HG03378 (cell line): ENCODE measurements at regions not wholly inside any gene's neighbourhood (a gene's known extent, or its start where the extent isn't known, plus 50 kb on each side); places are given as distances from the start of the nearest gene placed in this dataset.
"Not testable (repeated sequence)": the region's sequence is repeated elsewhere in the genome, so short reads cannot be mapped to it uniquely, and the experiment has no call there.

Source experiments
- ATAC-seq: cut with Tn5 transposase; IDR thresholded peaks from one replicate; pipeline ENCODE4 v1.9.1; 2021; ENCODE audit warnings: mild to moderate bottlenecking, moderate library complexity; ENCODE audit not compliant: unreplicated experiment

DNA sequence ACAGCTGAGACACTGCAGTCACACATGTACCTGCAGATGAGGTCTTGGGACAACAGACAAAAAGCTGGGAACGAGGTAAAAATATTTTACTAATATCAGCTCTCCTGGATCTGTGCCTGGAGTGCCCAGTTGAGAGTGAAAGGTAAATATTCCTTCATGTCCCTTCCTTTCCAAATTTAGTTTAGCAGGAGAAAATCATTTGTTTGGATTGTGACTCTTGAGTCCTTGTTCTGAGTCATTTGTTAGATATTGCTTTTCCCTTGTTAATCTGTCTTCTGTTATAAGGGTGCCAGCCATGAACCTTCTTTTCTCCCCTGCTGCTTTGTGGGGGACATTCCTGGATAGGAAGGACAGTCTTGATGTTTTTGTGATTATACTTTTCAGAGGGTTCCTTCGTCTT lies 329.2 kb downstream of the DSC3 start:
- ATAC-seq = no peak

DNA sequence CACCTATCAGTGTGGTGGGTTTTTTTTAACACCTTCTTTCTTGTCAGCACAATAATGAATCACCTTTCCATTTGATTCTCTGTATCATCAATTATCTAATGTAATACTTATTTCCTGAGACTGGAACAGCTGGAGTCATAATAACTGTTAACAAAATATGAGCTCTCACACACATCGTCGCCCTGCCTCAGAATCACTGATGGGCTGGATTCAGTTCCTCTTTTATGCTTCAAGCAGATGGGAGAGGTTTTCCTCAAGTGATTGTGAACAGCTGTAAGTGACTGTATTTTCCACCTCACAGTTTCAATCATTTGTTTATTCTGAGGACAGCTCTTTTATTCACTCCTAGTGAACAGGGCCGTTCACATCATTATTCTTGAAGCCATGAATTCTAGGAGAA lies 330.2 kb downstream of the DSC3 start:
- no peak for ATAC-seq

DNA sequence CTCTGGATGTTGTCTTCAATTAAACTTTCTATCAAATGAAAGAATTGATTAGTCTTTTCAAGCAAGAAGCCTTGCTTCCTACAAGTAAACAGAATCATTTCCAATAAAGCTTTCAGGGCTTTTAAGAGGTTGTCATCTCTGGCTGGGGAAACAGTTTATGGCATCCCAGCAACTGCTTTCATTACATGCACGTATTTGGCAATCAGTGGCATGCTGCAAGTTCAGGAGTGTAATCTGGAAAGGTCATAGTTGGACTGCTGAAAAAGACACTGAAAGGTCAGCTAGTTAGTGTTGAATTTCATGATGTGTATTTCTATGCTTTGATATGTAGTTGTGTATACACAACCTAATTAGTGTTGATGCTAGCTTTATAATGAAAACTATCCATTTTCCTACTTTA lies 332.9 kb downstream of the DSC3 start:
- no peak for ATAC-seq

DNA sequence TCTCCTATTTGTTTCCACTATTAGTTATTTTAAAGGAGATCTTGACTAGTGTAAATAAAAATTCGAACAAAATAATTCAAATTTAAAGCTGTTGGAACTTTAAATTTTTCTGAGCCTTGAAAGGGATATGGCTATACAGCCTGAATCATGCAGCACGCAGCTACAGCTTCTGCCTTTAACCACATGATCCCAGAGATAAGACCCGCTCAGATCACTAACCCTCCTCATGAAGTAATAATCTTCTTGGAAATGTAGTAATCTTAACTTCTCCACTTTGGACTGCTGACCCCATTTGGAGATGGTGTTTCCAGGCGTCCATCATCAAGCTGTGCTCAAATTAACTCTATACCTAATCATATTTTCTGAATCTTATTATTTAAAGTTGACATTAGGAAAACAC lies 336.6 kb downstream of the DSC3 start:
- no peak for ATAC-seq

DNA sequence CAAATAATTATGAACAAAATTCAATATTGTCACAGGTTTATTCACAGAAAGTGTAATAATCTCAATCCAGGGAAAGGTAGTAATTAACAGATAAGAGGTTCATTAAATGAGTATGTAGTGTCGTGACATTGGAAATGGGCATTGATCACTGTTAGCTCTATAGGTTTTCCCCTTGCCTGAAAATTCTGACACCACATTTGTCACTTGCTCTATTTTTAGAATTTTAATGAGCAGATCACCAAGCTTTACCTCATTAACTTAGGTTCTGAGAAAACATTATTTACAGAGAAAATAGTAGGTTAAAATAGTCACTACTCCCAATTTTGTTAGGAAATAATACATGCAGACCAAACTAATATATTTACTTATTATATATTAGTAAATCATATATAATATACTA lies 344.0 kb downstream of the DSC3 start:
- ATAC-seq = no peak

DNA sequence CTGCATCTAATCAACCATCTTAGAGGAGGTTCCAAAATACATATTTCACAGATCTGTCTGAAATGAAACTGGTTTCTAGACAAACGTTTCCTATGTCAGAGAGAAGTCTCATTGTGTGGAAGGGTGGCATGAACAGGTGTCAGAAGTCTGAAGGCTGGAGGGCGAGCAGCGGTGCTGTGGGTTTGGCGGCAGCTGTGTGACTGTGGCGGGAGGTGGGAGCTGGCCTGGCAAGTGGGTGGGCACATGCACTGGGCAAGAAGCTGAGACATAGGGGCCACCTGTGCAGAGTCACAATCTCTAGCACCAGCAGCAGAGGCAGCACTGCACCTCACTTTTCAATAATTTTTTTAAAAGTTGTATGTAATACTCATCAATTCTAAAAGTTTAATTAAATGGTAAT lies 346.3 kb downstream of the DSC3 start:
- ATAC-seq = no peak

DNA sequence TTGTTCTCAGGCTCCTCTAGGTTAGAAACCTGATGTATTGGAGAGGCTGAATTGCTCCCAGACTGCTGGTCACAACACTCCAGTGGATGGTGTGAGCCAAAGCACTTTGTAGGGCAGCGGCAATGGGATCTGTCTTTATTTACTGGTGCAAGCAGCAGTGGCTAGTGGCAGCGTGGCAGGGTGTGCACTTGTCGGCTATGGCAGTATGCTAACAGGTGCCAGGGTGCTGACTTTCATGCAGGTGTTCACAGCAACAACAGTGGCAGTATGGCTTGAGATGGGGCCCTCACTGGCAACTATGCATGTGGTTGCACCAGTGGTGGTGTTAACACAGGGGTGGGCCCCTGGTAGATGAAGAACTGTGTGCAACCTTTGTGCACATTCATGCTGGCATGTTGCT lies 347.8 kb downstream of the DSC3 start:
- no peak for ATAC-seq

DNA sequence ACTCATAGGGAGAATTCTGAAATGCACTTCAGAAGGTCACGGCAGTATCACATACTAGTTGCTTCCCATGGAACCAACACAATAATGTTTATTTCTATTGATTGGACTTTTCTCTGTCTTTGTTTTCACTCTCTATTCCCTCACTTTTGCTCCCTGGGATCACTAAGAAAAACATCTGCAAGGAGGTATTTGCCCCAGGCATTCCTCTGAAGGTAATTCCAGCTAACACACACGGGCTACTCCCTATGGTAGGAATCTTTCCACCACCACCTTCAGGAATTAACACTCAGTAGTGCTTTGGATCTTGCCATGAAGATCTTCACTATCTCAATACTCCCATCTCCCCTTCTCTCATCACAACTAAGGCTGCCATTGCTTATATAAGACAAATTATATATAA lies 353.3 kb downstream of the DSC3 start:
- no peak for ATAC-seq

DNA sequence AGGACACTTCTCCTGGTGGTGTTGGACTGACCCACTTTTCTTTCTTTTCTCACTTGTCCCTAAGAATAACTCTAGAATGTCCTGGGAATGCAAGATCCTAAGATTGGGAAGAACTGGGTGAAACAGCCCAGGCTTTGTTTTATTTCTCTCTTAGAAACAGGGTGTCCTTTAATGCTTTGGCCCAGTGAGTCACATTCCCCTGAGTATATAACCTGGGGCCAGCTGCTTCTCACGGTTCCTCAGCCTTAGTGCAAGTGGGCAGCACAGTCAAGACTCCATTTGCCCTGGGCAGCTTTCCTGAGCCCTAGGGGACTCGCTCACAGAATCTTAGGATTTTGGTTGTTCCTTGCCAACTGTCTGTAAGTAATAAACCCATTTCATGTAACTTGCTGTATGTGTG lies 355.0 kb downstream of the DSC3 start:
- ATAC-seq = no peak

DNA sequence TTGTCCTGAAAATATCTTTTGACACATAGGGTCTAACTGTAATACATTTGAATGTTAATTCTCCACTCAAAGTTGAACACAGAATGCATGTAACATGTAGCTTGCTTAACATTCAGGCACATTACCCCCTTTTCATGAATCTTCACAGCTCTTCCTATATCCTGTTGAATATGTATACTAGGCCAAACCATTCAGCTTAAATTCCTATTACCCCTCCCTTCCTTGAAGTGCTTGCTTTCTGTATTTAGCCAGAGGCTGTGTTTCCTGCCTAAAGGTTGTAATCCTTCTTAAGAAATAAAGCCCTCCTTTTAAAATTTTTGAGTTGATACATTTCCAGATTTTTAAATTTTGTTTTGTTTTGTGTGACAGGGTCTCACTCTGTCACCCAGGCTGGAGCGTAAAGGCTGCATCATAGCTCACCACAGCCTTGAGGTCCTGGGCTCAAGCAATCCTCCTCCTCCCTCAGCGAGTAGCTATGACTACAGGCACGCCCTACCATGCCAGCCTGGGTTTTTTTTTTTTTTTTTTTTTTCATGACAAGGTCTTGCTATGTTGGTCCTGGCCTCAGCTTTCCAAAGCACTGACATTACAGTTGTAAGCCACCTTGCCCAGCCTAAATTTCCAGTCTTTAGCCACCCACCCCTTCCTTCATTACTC lies 357.6 kb downstream of the DSC3 start:
- ATAC-seq = no peak

DNA sequence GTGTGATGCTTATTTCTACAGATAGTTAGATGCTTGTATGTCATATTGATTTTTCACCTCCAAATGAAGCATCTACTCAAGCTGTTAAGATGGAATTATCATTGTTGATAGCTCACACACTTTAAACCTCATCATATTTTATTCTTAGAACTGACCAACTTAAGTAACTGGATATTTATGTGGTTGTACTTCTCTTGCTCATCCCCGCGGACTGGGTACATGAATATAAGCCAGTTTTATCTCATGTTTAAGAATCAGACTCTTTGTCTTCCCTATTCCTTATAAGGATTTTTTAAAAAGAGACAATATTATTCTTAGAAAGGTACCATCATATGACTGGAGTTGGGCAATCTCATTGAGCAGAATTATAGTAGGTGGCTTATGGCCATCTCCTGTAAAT lies 358.7 kb downstream of the DSC3 start:
- no peak for ATAC-seq

DNA sequence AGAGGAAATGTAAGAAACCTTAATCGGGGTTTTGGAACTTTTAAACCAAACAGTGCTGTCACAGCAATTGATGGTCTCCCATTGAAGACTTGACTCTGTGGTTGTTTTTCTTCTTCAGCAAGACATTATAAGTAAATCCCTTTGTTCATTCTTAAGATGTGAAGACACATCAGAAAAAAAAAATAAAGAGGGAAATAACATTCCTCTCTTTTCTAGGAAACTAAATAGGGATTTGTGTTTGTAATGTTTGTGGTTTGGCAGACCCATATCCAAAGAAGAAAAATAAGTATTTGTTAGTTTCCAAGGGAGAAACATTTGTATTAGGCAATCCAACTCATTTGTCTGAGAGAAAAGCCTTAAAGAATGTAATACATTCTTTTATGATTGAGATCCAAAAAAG lies 359.9 kb downstream of the DSC3 start:
- ATAC-seq = no peak

DNA sequence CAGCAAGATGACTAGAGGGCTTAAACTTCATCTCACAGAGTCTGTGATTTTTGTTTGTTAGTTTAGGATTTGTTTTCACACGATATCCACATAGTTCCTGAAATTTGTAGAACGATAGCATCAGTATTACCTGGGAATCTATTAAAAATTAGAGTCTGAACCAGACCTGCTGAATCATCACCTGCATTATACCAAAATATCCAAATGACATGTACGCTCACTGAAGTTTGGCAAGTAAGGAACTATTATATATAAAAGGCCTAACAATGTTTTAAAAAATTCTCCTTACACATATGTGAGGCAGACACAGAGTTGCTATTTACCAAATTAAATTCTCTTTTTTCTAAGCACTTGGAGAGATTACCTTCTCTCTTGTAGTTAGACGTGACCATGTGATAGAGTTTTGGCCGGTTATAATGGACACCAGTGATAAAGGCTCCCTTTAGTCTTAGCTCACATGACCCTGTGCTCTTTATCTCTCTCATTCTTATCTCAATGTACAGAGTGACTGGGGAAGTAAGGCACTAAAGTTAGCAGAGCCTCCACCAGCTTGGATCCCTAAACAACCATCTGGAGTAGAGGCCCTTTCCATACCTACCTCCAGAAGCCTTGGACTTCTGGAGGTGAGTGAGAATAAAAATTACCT lies 363.1 kb downstream of the DSC3 start:
- no peak for ATAC-seq

DNA sequence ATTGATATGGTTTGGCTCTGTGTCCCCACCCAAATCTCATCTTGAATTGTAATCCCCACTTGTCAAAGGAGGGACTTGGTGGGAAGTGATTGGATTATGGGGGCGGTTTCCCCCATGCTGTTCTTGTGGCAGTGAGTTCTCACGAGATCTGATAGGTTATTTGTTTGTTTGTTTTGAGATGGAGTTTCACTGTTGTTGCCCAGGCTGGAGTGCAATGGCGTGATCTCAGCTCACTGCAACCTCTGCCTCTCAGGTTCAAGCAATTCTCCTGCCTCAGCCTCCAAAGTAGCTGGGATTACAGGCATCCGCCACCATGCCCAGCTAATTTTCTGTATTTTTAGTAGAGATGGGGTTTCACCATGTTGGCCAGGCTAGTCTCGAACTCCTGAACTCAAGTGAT lies 364.7 kb downstream of the DSC3 start:
- not testable (repeated sequence) for ATAC-seq

DNA sequence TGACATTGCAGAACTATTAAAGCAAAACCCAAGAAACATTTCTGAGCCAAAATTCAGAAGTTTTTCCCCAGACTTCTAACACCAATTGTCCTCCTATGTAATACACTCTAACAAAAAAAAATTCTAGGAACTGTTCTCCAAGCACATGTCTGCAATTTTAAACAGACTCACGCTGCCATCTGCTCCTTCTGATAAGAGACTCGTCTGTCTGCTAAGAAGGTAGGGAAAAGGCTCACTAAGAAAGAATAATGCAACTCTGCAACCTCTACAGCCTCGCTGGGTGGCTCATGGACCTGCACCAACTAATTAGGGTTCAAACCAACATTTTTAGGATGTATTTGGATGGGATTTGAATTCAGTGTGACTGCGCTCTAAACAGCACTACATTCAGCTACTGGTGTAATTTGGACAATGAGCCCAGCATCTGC lies 366.5 kb downstream of the DSC3 start:
- no peak for ATAC-seq

DNA sequence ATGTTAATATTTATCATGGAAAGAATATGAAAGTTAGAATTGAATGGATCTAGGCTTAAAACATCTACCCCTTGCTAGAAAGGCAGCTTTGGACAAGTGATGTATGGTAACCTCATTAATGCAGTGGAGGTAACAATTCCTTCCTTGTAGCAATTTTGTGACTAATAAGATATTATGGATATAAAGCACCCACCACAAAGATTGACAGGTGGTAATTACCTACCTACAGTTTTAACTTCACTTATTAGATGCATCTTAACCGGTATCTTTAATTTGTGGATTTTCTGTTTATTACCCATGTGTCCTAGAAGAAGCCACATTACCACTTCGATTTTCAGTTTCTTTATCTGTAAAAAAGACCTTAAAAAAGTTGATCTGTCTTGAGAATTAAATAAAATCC lies 367.0 kb downstream of the DSC3 start:
- ATAC-seq = no peak

DNA sequence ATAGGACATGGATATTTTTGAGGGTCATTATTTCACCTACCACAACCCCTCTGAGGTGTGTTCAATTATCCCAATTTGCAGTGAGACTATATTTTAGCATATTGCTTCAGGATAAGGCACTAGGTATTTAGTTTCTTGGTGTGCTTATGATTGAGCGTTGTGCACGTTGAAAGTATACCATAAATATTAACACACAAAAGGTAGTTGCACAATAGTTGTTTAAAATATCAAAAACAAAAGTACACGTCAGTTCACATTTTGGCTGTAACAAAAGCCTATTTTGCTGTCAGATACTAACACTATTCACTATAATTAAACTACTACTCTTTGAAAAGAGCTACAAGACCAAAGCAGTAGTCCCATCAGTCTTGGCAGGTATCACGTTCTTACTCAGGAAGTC lies 367.5 kb downstream of the DSC3 start:
- ATAC-seq = no peak

DNA sequence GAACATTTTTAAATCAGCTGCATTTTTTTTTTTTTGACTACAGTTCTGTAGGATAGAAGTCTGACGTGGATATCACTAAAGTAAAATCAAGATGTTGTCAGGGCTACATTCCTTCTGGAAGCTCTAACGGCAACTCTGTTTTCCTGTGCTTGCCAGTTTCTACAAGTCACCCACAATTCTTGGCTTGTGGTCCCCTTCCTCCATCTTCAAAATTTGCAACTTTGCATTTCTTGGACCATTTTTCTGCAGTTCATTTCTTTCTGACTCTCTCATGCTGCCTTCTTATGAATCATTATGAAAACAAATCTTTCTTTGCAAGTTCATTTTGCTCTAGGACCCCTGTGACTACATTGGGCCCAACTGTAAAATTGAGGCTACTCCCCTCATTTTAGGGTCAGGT lies 367.9 kb downstream of the DSC3 start:
- no peak for ATAC-seq

DNA sequence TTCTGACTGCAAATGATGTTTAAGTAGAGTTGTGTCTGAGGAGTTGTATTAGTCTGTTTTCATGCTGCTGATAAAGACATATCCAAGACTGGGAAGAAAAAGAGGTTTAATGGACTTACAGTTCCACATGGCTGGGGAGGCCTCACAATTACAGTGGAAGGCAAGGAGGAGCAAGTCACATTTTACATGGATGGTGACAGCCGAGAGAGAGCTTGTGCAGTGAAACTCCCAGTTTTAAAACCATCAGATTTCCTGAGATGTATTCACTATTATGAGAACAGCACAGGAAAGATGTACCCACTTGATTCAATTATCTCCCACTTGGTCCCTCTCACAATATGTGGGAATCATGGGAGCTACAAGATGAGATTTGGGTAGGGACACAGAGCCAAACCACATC lies 370.1 kb downstream of the DSC3 start:
- not testable (repeated sequence) for ATAC-seq

DNA sequence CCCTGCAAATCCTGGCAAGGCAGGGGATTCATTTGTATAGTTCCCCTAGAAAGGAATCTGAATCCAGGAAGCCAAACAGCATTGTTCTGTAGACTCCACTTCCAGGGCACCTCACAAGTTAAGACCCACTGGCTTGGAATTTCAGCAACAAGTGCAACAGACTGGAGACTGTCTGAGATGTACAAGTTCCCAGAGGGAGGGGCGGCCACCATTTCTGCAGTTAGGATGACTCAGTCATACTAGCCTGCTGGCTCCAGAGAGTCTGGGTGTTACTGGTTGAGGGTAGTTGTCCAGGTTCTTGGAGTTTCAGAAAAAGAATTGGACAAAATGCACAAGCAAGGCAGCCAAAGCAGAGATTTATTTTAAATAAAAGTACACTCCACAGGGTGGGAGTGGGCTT lies 384.2 kb downstream of the DSC3 start:
- no peak for ATAC-seq

DNA sequence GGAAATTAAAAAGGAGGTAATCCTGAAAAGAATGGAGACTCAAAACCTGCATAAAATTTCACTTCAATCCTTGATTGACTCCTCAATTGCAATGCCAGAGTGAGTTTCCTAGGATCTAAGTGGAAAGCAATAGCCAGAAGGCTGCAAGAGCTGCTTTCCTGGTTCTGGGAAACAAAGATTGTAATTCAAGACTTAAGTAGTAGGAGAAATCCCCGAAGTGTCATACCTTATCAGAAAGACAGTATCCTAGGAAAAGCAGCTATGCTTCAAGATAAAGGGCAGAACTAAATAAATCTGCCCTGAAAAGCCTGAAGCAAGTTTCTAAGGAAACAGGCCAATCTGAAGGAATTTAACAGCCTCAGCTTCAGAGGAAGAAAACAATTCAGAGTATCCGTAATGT lies 390.2 kb downstream of the DSC3 start:
- ATAC-seq = no peak

DNA sequence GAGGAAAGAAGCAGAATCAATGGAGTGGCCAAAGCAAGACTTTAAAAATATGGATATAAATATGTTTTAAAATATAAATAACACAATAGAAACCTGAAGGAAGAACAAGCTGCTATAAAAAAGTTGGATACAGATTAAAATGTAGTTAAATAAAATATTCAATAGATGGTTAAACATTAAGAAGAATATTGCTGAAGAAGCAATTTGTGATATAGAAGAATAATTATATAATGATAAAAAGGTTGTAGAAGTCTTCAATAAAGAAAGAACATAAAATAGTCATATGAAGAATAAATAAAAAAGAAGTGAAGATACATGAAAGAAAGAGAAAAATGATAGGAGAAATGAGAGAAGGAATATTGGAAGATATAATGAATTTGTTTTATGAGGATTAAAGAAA lies 392.0 kb downstream of the DSC3 start:
- no peak for ATAC-seq

DNA sequence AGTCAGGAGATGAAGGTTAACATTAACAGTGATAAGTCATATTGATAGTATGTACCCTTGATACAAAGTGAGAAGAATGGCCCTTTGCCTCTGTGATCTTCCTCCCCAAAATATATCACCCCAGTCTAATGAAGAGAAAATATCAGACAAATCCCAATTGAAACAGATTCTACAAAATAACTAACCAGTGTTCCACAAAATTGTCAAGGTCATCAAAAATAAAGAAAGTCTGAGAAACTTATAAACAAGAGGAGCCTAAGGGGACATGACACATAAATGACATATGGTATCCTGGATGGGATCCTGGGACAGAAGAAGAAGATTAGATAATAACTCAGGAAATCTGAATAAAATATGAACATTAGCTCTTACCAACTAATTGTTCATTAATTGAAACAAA lies 398.4 kb downstream of the DSC3 start:
- ATAC-seq = no peak
